GM19463 (cell line): ENCODE measurements at regions not wholly inside any gene's neighbourhood (a gene's known extent, or its start where the extent isn't known, plus 50 kb on each side); places are given as distances from the start of the nearest gene placed in this dataset.

ENCODE experiments used
- ATAC-seq: cut with Tn5 transposase; IDR thresholded peaks from one replicate; pipeline ENCODE4 v1.9.1; 2021; ENCODE audit warnings: mild to moderate bottlenecking, moderate library complexity; ENCODE audit not compliant: unreplicated experiment

GRCh38 chr12:124240493-124240892 lies 54.4 kb upstream of the RFLNA start:
- no peak for ATAC-seq

- no peak for ATAC-seq
These were observed 52.9 kb upstream of the RFLNA start for GRCh38 chr12:124241776-124242528.

- no peak for ATAC-seq
These were observed 52.3 kb upstream of the RFLNA start for GRCh38 chr12:124242529-124243065.

- no peak for ATAC-seq
These were observed 51.0 kb upstream of the RFLNA start for GRCh38 chr12:124243936-124244335.
